ENCODE measurements at regions not wholly inside any gene's neighbourhood (a gene's known extent, or its start where the extent isn't known, plus 50 kb on each side); places are given as distances from the start of the nearest gene placed in this dataset.

GRCh38 chr1:58094221-58094620 is 452.3 kb downstream of the OMA1 start:
- TF ChIP-seq, protein P1, sequence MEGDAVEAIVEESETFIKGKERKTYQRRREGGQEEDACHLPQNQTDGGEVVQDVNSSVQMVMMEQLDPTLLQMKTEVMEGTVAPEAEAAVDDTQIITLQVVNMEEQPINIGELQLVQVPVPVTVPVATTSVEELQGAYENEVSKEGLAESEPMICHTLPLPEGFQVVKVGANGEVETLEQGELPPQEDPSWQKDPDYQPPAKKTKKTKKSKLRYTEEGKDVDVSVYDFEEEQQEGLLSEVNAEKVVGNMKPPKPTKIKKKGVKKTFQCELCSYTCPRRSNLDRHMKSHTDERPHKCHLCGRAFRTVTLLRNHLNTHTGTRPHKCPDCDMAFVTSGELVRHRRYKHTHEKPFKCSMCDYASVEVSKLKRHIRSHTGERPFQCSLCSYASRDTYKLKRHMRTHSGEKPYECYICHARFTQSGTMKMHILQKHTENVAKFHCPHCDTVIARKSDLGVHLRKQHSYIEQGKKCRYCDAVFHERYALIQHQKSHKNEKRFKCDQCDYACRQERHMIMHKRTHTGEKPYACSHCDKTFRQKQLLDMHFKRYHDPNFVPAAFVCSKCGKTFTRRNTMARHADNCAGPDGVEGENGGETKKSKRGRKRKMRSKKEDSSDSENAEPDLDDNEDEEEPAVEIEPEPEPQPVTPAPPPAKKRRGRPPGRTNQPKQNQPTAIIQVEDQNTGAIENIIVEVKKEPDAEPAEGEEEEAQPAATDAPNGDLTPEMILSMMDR (IDR thresholded peaks at IDR 0.05; ENCODE audit: insufficient read depth, low read length, poor library complexity, severe bottlenecking), result no peak
- no peak for TF ChIP-seq EZH2phosphoT487 (conservative IDR thresholded peaks at IDR 0.05; ENCODE audit: low read length)
